ENCODE measurements at regions not wholly inside any gene's neighbourhood (a gene's known extent, or its start where the extent isn't known, plus 50 kb on each side); places are given as distances from the start of the nearest gene placed in this dataset.
A peak's percentile ranks its signal among the peaks of the same experiment; 100 is the strongest.

DNA sequence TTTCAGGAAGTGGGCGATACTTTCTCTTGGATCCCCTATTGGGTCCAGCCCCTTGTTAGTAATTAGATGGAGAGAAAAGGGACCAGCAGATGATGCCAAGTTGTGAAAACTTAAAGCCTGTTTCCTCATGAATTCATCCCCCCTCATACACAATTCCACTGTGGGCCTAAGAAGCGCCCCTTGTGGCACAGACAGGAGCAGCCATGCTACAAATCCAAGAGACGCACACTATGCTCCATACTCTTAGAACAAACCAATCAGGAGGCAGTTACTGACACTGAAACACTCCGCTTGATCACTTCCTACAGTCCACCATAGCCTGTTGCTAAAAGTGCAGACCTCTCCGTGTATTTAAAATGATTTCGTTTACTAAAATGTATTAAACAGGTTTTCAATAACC lies 111.3 kb upstream of the ARRDC4 start:
- Histone ChIP-seq H3K4me3 (ENCODE audit: low read depth, low read length, poor library complexity, severe bottlenecking) (no peak overlapping the region), H3K27ac (ENCODE audit: low read depth, low read length, poor library complexity, severe bottlenecking) (no peak overlapping the region), H3K36me3 (ENCODE audit: insufficient read depth, low read length) (no peaks in the 10 kb centered on the region), H4K20me1 (ENCODE audit: insufficient read depth, low read length) (no peaks in the 10 kb centered on the region), H3K4me1 (ENCODE audit: insufficient read depth, low read length, poor library complexity, severe bottlenecking) (no peaks in the 10 kb centered on the region), H3K79me2 (ENCODE audit: insufficient read depth, low read depth, low read length) (no peaks in the 10 kb centered on the region), H3K9me2 (ENCODE audit: insufficient read depth, low read length) (no peaks in the 10 kb centered on the region), H2AFZ (ENCODE audit: low read length) (no peak overlapping the region), H3K4me2 (ENCODE audit: low read length) (no peak overlapping the region), H3K9me3 (ENCODE audit: low read length) (no peaks in the 10 kb centered on the region)
- ChIA-PET CTCF (ENCODE audit: unreplicated experiment) (no interaction called here), POLR2A (no interaction called here)
- DNase-seq (ENCODE audit: low spot score): no peak
- intact Hi-C loops (cut with micrococcal nuclease; ENCODE audit: unreplicated experiment): no loop called here
- TF ChIP-seq EZH2phosphoT487 (IDR thresholded peaks at IDR 0.05; ENCODE audit: borderline replicate concordance, low read depth, low read length): no peak
- TF ChIP-seq, protein P1, sequence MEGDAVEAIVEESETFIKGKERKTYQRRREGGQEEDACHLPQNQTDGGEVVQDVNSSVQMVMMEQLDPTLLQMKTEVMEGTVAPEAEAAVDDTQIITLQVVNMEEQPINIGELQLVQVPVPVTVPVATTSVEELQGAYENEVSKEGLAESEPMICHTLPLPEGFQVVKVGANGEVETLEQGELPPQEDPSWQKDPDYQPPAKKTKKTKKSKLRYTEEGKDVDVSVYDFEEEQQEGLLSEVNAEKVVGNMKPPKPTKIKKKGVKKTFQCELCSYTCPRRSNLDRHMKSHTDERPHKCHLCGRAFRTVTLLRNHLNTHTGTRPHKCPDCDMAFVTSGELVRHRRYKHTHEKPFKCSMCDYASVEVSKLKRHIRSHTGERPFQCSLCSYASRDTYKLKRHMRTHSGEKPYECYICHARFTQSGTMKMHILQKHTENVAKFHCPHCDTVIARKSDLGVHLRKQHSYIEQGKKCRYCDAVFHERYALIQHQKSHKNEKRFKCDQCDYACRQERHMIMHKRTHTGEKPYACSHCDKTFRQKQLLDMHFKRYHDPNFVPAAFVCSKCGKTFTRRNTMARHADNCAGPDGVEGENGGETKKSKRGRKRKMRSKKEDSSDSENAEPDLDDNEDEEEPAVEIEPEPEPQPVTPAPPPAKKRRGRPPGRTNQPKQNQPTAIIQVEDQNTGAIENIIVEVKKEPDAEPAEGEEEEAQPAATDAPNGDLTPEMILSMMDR (conservative IDR thresholded peaks at IDR 0.05; ENCODE audit: low read length): peak; percentile 61
- BruUV-seq (replicated peaks): no TSS peak

DNA sequence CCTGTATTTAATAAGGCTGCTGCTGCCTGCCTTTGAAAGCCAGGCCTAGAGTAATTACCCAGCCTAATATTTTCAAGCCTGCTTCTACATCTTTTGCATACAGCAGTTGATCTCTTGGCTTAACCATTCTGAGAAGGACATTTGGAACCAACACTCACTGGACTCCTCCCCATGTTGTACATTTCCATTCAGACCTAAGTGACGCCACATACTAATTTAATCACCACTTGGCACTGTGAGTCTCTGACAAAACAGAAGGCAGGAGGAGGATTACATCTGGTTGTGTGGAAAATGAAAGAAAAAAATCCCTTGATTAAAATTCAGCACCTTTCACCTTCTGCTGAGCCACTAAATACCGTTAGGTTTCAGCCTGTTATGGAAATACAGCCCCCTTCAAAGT lies 102.2 kb upstream of the ARRDC4 start:
- H2AFZ ChIP-seq (ENCODE audit: low read length): no peak overlapping the region
- H3K9me2 ChIP-seq (ENCODE audit: insufficient read depth, low read length): no peaks in the 10 kb centered on the region
- no peaks in the 10 kb centered on the region for H4K20me1 ChIP-seq (ENCODE audit: insufficient read depth, low read length)
- no peak for DNase-seq (ENCODE audit: low spot score)
- intact Hi-C loops (cut with micrococcal nuclease; ENCODE audit: unreplicated experiment): no loop called here
- ChIA-PET CTCF (ENCODE audit: unreplicated experiment) (no interaction called here), POLR2A (no interaction called here)
- no peak overlapping the region for H3K27ac ChIP-seq (ENCODE audit: low read depth, low read length, poor library complexity, severe bottlenecking)
- no peak for TF ChIP-seq EZH2phosphoT487 (IDR thresholded peaks at IDR 0.05; ENCODE audit: borderline replicate concordance, low read depth, low read length)
- TF ChIP-seq, protein P1 (conservative IDR thresholded peaks at IDR 0.05; ENCODE audit: low read length): no peak
- no peaks in the 10 kb centered on the region for H3K9me3 ChIP-seq (ENCODE audit: low read length)
- H3K36me3 ChIP-seq (ENCODE audit: insufficient read depth, low read length): no peaks in the 10 kb centered on the region
- H3K4me1 ChIP-seq (ENCODE audit: insufficient read depth, low read length, poor library complexity, severe bottlenecking): no peaks in the 10 kb centered on the region
- no TSS peak for BruUV-seq (replicated peaks)
- H3K4me3 ChIP-seq (ENCODE audit: low read depth, low read length, poor library complexity, severe bottlenecking): no peak overlapping the region
- no peaks in the 10 kb centered on the region for H3K79me2 ChIP-seq (ENCODE audit: insufficient read depth, low read depth, low read length)
- no peak overlapping the region for H3K4me2 ChIP-seq (ENCODE audit: low read length)

GRCh38 chr15:97861529-97862260 lies 98.8 kb upstream of the ARRDC4 start:
- TF ChIP-seq, protein P1 (conservative IDR thresholded peaks at IDR 0.05; ENCODE audit: low read length): no peak
- TF ChIP-seq EZH2phosphoT487 (IDR thresholded peaks at IDR 0.05; ENCODE audit: borderline replicate concordance, low read depth, low read length): no peak
- ChIA-PET POLR2A (interaction anchor here (0.5 kb wide), 1 partner anchor 32 kb away, joined by 3 read pairs; no protein-coding TSS in a partner anchor), CTCF (ENCODE audit: unreplicated experiment) (interaction anchor here (0.7 kb wide), 1 partner anchor 54 kb away, joined by 3 read pairs; no protein-coding TSS in a partner anchor)
- Histone ChIP-seq H3K79me2 (ENCODE audit: insufficient read depth, low read depth, low read length) (no peaks in the 10 kb centered on the region), H4K20me1 (ENCODE audit: insufficient read depth, low read length) (no peaks in the 10 kb centered on the region), H3K4me2 (ENCODE audit: low read length) (no peak overlapping the region), H3K27ac (ENCODE audit: low read depth, low read length, poor library complexity, severe bottlenecking) (no peak overlapping the region), H2AFZ (ENCODE audit: low read length) (no peak overlapping the region), H3K4me3 (ENCODE audit: low read depth, low read length, poor library complexity, severe bottlenecking) (no peak overlapping the region), H3K9me3 (ENCODE audit: low read length) (no peaks in the 10 kb centered on the region), H3K36me3 (ENCODE audit: insufficient read depth, low read length) (no peaks in the 10 kb centered on the region), H3K9me2 (ENCODE audit: insufficient read depth, low read length) (no peaks in the 10 kb centered on the region), H3K4me1 (ENCODE audit: insufficient read depth, low read length, poor library complexity, severe bottlenecking) (no peaks in the 10 kb centered on the region)
- DNase-seq (ENCODE audit: low spot score): no peak
- intact Hi-C loops (cut with micrococcal nuclease; ENCODE audit: unreplicated experiment): no loop called here
- no TSS peak for BruUV-seq (replicated peaks)
